A549 (cell line): ENCODE measurements at regions not wholly inside any gene's neighbourhood (a gene's known extent, or its start where the extent isn't known, plus 50 kb on each side); places are given as distances from the start of the nearest gene placed in this dataset.

Source experiments
- EP300 ChIP-seq, 2 experiments: fragments of >200 bp; sonication (Bioruptor Twin); formaldehyde crosslinking; IDR thresholded peaks; 2 replicates in 1 of 2; 3 replicates in 1 of 2; pipeline ENCODE4 v1.6.1; 2016 to 2017
- POLR2A ChIP-seq: IDR thresholded peaks from 2 replicates; pipeline ENCODE4 v1.6.1; 2012; ENCODE audit warnings: mild to moderate bottlenecking, low read length
- POLR2AphosphoS2 ChIP-seq: conservative IDR thresholded peaks from 2 replicates; pipeline ENCODE4 v1.6.1; 2012; ENCODE audit warnings: low read length, improper control_type of control experiment, inconsistent platforms
- TF ChIP-seq, protein P1 (sequence below): fragments of 200-600 bp; sonication (generic); IDR thresholded peaks from 2 replicates; pipeline ENCODE4 v1.6.1; 2016; ENCODE audit warnings: antibody characterized with exemption, mild to moderate bottlenecking, moderate library complexity
- TF ChIP-seq, protein P2 (sequence below): IDR thresholded peaks from 2 replicates; pipeline ENCODE4 v1.6.1; 2012
- TF ChIP-seq, protein P3 (sequence below): fragments of >200 bp; sonication (Bioruptor Twin); formaldehyde crosslinking; IDR thresholded peaks from 3 replicates; pipeline ENCODE4 v1.5.1; 2016

DNA sequence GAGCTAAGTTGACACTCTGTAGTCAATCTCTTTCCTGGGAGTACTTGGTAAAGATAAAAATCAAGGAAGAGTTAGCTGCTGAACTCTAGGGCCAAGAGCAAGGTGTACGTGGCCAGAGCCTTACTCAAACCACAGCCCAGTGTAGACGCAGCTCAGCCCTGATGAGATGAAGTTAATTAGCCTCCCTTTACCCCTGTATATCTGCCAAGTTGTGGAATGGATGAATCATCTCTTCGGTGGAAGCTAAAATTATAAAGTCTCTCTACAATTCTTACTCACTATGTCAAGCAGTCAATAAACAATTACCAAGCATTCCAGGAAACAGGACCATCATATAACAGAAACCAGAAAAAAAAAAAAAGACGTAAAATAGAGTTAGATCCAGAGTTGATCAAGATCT is 146.9 kb upstream of the UFM1 start:
- TF ChIP-seq, protein P1, sequence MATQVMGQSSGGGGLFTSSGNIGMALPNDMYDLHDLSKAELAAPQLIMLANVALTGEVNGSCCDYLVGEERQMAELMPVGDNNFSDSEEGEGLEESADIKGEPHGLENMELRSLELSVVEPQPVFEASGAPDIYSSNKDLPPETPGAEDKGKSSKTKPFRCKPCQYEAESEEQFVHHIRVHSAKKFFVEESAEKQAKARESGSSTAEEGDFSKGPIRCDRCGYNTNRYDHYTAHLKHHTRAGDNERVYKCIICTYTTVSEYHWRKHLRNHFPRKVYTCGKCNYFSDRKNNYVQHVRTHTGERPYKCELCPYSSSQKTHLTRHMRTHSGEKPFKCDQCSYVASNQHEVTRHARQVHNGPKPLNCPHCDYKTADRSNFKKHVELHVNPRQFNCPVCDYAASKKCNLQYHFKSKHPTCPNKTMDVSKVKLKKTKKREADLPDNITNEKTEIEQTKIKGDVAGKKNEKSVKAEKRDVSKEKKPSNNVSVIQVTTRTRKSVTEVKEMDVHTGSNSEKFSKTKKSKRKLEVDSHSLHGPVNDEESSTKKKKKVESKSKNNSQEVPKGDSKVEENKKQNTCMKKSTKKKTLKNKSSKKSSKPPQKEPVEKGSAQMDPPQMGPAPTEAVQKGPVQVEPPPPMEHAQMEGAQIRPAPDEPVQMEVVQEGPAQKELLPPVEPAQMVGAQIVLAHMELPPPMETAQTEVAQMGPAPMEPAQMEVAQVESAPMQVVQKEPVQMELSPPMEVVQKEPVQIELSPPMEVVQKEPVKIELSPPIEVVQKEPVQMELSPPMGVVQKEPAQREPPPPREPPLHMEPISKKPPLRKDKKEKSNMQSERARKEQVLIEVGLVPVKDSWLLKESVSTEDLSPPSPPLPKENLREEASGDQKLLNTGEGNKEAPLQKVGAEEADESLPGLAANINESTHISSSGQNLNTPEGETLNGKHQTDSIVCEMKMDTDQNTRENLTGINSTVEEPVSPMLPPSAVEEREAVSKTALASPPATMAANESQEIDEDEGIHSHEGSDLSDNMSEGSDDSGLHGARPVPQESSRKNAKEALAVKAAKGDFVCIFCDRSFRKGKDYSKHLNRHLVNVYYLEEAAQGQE: no peak
- TF ChIP-seq, protein P2, sequence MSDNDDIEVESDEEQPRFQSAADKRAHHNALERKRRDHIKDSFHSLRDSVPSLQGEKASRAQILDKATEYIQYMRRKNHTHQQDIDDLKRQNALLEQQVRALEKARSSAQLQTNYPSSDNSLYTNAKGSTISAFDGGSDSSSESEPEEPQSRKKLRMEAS: no peak
- no peak for TF ChIP-seq POLR2A
- no peak for TF ChIP-seq POLR2AphosphoS2
- TF ChIP-seq, protein P3, sequence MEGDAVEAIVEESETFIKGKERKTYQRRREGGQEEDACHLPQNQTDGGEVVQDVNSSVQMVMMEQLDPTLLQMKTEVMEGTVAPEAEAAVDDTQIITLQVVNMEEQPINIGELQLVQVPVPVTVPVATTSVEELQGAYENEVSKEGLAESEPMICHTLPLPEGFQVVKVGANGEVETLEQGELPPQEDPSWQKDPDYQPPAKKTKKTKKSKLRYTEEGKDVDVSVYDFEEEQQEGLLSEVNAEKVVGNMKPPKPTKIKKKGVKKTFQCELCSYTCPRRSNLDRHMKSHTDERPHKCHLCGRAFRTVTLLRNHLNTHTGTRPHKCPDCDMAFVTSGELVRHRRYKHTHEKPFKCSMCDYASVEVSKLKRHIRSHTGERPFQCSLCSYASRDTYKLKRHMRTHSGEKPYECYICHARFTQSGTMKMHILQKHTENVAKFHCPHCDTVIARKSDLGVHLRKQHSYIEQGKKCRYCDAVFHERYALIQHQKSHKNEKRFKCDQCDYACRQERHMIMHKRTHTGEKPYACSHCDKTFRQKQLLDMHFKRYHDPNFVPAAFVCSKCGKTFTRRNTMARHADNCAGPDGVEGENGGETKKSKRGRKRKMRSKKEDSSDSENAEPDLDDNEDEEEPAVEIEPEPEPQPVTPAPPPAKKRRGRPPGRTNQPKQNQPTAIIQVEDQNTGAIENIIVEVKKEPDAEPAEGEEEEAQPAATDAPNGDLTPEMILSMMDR: no peak
- no peak for TF ChIP-seq EP300 (IDR thresholded peaks at IDR 0.05)
